ENCODE measurements at regions not wholly inside any gene's neighbourhood (a gene's known extent, or its start where the extent isn't known, plus 50 kb on each side); places are given as distances from the start of the nearest gene placed in this dataset.

GRCh38 chr7:122212754-122213153, 68.7 kb upstream of the AASS start:
- DNase-seq: no peak
- WGBS, 2 donors: 76 to 79% methylated on average over 1 of the region's 1 CpG
- TF ChIP-seq POLR2AphosphoS5 (IDR thresholded peaks at IDR 0.05) (no peak), POLR2A (IDR thresholded peaks at IDR 0.05) (no peak), EP300 (IDR thresholded peaks at IDR 0.05) (no peak), CTCF (IDR thresholded peaks at IDR 0.05) (no peak)
- no peaks in the 10 kb centered on the region for H3K36me3 ChIP-seq
- no peaks in the 10 kb centered on the region for H3K9me3 ChIP-seq
- H3K4me1 ChIP-seq: no peaks in the 10 kb centered on the region
- no peaks in the 10 kb centered on the region for H3K27me3 ChIP-seq
- no peak for ATAC-seq (ENCODE audit: low FRiP score in 2 of 2)
- H3K4me3 ChIP-seq: no peak overlapping the region
- H3K27ac ChIP-seq: no peak overlapping the region

GRCh38 chr7:122211362-122211761, 67.3 kb upstream of the AASS start:
- Histone ChIP-seq H3K9me3 (peaks cover 0 to 11% (median 7%) of the 10 kb centered on the region in 4 donors), H3K27ac (no peak overlapping the region), H3K36me3 (no peaks in the 10 kb centered on the region), H3K27me3 (no peaks in the 10 kb centered on the region), H3K4me1 (no peaks in the 10 kb centered on the region), H3K4me3 (no peak overlapping the region)
- TF ChIP-seq POLR2A (IDR thresholded peaks at IDR 0.05) (no peak), EP300 (IDR thresholded peaks at IDR 0.05) (no peak), CTCF (IDR thresholded peaks at IDR 0.05) (no peak), POLR2AphosphoS5 (IDR thresholded peaks at IDR 0.05) (no peak)
- WGBS, 2 donors: 89 to 93% methylated on average over 2 of the region's 2 CpGs
- DNase-seq: no peak
- ATAC-seq (ENCODE audit: low FRiP score in 2 of 2): no peak

GRCh38 chr7:122206985-122207384, 62.9 kb upstream of the AASS start:
- ATAC-seq (ENCODE audit: low FRiP score in 2 of 2) (no peak), DNase-seq (no peak)
- H3K36me3 ChIP-seq: no peaks in the 10 kb centered on the region
- H3K4me3 ChIP-seq: no peak overlapping the region
- H3K9me3 ChIP-seq: peaks cover 0 to 16% (median 7%) of the 10 kb centered on the region in 4 donors
- H3K27ac ChIP-seq: no peak overlapping the region
- no peaks in the 10 kb centered on the region for H3K27me3 ChIP-seq
- no peaks in the 10 kb centered on the region for H3K4me1 ChIP-seq
- 88 to 94% methylated on average over 1 of the region's 1 CpG for WGBS, 2 donors
- TF ChIP-seq POLR2A (IDR thresholded peaks at IDR 0.05) (no peak), POLR2AphosphoS5 (IDR thresholded peaks at IDR 0.05) (no peak), CTCF (IDR thresholded peaks at IDR 0.05) (no peak), EP300 (IDR thresholded peaks at IDR 0.05) (no peak)

- Histone ChIP-seq H3K9me3 (peaks cover 0 to 16% (median 7%) of the 10 kb centered on the region in 4 donors), H3K27ac (no peak overlapping the region), H3K27me3 (no peaks in the 10 kb centered on the region), H3K36me3 (no peaks in the 10 kb centered on the region), H3K4me1 (peaks cover 0 to 3% (median 0%) of the 10 kb centered on the region in 4 donors), H3K4me3 (no peak overlapping the region)
- DNase-seq: no peak
- no peak for ATAC-seq (ENCODE audit: low FRiP score in 2 of 2)
- TF ChIP-seq EP300 (IDR thresholded peaks at IDR 0.05) (no peak), CTCF (IDR thresholded peaks at IDR 0.05) (no peak), POLR2AphosphoS5 (IDR thresholded peaks at IDR 0.05) (no peak), POLR2A (IDR thresholded peaks at IDR 0.05) (no peak)
- 73 to 100% methylated on average over 1 of the region's 1 CpG for WGBS, 2 donors
These were observed 59.8 kb upstream of the AASS start for GRCh38 chr7:122203814-122204213.

- H3K4me3 ChIP-seq: no peak overlapping the region
- WGBS, 2 donors: 86 to 88% methylated on average over 1 of the region's 1 CpG
These were observed 56.8 kb upstream of the AASS start for GRCh38 chr7:122200888-122201287.

More at GRCh38 chr7:122200888-122201287, 56.8 kb upstream of the AASS start:
- H3K4me1 ChIP-seq: peaks cover 0 to 3% (median 0%) of the 10 kb centered on the region in 4 donors
- no peak for TF ChIP-seq POLR2A (IDR thresholded peaks at IDR 0.05)
- no peak for TF ChIP-seq POLR2AphosphoS5 (IDR thresholded peaks at IDR 0.05)
- TF ChIP-seq CTCF (IDR thresholded peaks at IDR 0.05): no peak
- no peak for TF ChIP-seq EP300 (IDR thresholded peaks at IDR 0.05)
- DNase-seq: no peak
- no peaks in the 10 kb centered on the region for H3K9me3 ChIP-seq
- H3K27ac ChIP-seq: no peak overlapping the region
- H3K27me3 ChIP-seq: no peaks in the 10 kb centered on the region
- ATAC-seq (ENCODE audit: low FRiP score in 2 of 2): no peak
- H3K36me3 ChIP-seq: no peaks in the 10 kb centered on the region
